ENCODE measurements at regions not wholly inside any gene's neighbourhood (a gene's known extent, or its start where the extent isn't known, plus 50 kb on each side); places are given as distances from the start of the nearest gene placed in this dataset.
A peak's percentile ranks its signal among the peaks of the same experiment; 100 is the strongest.
"Not testable (repeated sequence)": the region's sequence is repeated elsewhere in the genome, so short reads cannot be mapped to it uniquely, and the experiment has no call there.

DNA sequence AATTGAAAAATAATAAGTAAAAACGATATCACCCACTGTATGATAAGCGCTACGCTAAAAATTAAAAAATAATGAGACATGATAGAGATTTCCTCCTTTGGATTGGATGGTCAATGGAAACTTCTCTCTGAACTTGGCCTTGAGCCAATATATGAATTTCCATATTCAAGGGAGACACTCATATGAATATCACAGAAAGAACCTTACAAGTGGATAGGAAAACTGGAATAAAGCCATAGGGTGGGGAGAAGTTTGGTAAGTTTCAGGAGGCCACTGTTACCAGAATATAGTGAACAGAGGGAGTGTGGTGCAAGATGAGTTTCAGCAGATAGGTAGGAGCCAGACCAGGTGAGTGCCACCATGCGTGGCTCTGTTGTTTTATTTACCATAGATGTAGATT, 147.2 kb downstream of the SEM1 start:
- DNase-seq (ENCODE audit: low read depth), result no peak

DNA sequence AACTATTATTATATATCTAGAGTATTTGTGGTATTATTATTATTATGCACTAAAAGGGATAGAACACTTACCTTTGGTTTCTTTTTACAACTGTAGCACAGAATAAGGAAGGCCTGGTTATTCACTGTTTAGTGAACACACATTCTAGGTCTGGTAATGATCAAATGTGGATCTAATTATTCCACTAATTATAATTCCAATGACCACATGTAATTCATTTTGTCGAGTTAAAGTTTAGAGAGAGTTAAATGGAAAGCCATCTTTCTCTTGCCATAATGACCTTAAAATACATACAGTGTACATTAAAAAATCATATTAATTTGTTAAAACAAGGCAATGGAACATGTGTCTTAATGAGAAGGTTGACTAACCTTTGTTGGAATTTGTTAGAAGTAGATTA, 147.8 kb downstream of the SEM1 start:
- DNase-seq (ENCODE audit: low read depth), result no peak

DNA sequence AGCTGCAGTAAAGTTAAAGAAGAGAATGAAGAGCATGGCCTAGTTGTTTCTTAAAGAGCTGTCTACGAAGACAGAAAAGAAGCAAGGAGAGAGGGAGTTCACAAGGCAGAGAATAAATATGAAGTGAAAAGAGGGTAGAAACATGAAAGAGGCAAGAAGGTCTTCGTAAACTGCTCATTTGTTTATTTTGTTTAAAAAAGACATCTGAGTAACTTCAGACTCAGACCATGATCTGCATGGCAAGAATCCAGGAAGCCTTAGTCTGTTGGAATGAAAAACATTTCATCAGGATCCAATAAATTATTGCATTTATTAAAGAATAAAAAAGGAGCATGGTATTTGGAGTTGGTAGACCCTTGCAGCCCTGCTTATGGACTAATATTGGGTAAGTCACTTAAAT, 151.1 kb downstream of the SEM1 start:
- no peak for DNase-seq (ENCODE audit: low read depth)

DNA sequence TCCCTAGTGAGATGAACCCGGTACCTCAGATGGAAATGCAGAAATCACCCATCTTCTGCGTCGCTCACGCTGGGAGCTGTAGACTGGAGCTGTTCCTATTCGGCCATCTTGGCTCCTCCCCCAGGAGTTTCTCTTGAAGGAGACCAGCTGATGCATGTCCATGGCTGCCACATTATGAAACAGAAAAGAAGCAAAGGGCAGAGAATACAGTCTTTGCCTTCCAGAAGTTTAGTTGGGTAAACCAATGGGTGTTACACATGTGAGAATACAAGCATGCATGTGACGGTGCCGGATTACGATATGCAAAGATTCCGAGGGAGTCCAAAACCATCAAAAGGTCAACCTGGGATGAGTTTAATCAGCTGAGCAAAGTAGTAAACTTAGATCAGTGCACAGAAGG, 151.6 kb downstream of the SEM1 start:
- DNase-seq (ENCODE audit: low read depth), result no peak

DNA sequence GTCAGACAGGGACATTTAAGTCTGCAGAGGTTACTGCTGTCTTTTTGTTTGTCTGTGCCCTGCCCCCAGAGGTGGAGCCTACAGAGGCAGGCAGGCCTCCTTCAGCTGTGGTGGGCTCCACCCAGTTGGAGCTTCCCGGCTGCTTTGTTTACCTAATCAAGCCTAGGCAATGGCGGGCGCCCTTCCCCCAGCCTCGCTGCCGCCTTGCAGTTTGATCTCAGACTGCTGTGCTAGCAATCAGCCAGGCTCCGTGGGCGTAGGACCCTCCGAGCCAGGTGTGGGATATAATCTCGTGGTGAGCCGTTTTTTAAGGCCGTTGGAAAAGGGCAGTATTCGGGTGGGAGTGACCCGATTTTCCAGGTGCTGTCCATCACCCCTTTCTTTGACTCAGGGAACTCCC, 152.0 kb downstream of the SEM1 start:
- DNase-seq (ENCODE audit: low read depth), result not testable (repeated sequence)

DNA sequence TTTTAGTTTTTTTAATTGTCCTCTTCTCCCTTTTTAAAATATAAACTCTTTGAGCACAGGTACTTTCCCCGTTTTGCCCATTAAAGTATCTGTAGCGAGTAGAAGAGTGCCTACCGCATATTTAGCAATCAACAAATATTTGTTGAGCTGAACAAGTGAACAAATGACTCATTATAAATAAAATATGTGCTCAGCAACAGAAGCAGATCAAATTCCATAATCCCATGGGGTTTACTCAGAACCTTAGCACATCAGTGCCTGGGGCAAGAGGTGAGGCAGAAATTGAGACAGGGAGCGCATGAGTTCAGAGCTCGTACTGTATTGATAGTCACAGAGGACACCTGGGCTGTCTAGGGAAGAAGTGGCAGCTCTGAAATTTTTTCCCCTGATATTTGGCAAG, 161.0 kb downstream of the SEM1 start:
- no peak for DNase-seq (ENCODE audit: low read depth)

DNA sequence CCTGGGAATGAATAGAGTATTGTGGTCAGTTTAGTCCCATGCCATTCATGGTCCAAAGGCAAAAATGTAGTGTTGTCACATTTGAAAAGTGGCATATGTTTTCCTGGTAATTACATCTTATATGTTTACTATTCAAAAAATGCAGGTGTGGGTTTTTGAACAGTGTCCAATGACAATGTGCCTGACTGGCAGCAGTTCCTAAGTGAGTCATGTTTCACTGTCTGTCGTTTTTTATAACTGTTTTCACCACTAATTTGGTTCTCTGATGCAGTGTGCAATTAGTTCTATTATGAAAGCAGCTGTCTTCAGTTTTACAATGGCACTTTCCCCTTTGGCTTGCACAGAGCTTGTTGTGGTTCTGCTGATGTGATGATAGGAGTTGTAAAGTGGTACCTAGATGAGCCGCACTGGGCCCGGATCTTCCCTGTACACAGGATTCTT, 162.3 kb downstream of the SEM1 start:
- DNase-seq (ENCODE audit: low read depth), result no peak

DNA sequence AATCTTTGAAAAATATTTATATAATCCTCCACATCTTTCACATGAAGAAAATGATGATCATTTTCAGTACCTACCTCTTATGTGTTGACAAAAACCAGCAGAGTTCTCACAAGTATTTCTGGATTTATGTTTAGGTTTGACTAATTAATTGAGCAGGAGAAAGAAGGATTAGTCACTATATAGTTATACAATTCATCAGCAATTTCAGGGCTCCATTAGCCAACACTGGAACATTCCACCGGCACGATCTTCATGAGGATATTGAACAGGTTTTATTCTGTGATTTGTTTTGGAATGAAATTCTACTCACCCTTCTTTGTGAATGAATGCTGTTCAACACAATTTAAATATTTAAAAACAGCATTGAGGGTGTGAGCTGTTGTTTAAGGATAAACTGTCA, 163.2 kb downstream of the SEM1 start:
- no peak for DNase-seq (ENCODE audit: low read depth)

DNA sequence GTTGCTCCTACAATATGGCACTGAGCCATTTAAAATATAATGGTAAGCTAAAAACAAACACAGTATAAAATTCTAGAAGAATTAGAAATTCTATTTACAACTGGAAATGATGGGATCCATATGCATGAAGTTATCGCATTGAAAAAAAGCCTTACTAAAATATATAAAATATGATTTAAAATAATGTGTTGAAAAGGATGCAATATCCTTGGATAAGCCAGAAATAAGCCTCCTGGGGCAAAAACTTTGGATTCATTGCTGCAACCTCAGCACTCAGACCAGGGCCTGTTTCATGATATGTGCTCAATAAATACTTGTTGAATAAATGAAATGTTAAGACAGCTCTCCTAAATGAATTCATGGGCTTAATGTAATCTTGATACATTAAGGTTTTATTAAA, 170.2 kb downstream of the SEM1 start:
- DNase-seq (ENCODE audit: low read depth), result no peak

DNA sequence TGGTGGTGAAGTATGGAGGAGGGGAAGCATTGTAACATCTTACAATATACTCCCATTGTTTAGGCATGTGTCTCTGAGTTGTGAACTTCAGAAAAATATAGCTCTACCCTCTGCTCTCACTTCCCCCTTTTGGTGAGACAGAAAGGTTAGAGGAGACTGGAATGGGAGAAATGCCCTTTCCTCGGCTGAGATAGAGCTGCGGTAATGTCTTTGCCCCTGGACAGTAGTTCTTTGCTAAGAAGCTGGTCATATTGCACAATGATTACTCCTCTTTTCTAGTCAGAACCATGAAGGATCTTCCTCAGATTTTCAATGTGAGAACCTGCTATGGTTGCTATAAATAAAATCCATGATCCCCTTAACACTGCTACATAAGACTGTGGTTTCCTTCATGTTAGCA, 171.0 kb downstream of the SEM1 start:
- DNase-seq (ENCODE audit: low read depth), result no peak

DNA sequence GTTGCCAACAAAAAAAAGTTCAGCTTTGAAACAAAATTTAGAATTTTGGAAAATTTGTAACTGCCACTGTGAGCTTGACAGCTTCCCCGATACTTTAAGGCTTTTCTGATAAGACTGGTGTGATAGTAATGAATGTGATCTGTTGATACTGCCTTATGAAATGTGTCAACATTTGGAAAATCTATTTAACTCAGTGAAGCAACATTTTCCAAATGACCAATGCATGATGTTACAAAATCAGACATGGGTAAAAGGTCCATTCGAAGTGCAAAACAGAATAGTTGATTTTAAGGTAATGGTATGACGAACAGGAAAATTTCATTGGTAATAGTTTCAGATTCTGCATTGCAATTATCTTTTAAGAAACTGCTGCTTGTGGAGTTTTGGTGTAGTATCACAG, 175.4 kb downstream of the SEM1 start:
- no peak for DNase-seq (ENCODE audit: low read depth)

DNA sequence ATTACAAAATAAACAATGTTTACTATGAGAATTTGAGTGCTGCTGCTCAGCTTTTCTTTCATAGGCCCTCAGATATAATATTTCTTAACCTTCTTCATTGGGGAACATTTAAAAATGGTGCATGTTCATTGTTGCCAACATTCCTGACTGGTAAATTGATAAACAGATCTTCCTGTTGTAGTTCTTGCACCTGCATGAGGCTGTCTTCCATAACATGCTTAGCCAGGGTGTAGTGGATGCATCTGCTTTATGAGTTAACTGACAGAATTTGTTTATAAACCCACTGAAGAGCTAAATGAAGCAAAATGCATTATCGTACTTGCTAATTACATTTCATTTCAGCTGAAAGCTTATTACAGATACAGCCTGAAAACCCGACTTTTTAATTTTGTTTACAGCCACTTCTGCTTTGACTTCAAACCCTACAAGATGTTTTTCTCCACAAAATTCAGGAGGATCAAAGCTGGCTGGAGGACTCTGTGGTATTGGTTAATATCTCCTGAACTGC, 177.2 kb downstream of the SEM1 start:
- DNase-seq (ENCODE audit: low read depth), result no peak

DNA sequence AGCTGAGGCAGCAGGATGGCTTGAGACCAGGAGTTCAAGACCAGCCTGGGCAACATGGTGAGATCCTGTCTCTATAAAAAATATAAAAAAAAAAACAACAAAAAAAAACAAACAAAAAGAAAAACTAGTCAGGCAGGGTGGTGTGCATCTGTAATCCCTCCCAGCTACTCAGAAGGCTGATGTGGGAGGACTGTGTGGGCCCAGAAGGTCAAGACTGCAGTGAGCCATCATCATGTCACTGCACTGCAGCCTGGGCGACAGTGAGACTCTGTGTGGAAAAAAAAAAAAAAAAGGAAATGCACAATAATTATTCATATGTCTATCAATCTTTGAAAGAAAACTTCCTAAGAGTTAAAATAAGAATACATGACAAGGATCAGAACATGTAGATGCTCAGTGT, 178.3 kb downstream of the SEM1 start:
- DNase-seq (ENCODE audit: low read depth), result no peak

DNA sequence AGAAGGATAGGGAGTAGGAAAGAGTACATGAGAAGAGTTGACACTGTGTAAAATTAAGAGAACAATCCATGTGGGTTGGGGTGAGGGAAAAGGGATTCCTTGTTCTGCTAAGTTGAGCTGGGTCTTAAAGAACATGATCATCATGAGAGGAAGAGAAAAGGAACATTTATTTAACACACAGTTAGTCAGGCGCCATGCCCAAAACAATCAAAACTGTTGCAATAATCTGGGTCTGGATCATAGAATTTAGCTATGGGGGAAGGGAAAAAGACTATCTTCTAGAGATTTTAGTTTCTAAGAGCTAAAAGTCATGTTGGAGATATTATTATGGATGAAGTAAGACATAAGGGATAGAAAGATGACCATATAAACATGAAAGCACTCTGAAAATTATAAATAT, 178.9 kb downstream of the SEM1 start:
- no peak for DNase-seq (ENCODE audit: low read depth)

DNA sequence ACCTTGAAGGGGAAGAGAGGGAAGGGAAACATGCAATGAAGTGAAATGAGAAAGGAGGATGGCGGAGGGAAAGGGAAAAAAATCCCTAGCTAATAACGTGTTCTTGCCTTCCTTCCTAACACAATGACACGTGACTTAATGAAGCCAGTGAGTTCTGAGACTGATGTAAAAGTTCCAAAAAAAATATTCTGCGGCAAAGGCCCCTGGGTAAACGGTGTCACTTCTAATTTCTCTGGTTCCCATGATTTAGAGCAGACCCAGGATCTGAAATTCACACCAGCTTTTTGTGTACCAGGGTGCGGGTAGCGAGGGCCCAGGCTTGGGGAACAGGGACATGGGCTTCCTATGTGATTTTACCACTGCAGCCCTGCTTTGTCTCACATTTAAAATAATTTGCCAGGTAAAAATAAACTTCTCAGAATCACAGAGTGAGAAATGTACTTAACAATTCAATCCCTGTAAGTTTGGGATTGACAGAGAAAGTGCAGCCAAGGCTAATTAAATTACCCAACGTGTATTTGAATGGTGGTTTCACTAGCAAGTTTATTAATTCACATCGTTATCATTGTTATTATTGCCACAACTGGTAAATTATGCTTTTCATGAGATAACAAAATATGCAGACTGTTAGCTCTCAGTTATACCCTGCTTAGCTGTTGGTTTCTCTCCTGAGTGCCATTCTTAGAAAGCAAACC, 182.4 kb downstream of the SEM1 start:
- DNase-seq (ENCODE audit: low read depth), result no peak

DNA sequence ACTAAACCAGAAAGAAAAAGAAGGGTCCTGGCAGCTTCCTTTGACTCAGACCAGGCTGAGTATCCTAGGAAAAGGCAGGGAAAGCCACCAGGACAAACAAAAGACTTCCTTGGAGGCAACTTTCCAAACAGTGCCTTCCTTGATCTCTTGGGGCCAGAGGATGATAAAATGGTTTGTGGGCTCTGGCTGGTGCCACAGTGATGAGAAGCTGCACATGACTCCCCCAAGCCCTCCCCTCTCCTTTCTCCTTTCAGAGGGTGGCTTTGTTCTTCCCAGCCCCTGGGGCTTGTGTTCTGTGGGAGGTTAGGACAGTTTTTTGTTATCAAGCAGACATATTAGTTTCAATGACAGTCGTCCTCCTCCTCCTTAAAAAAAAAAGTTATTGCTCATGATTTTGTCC, 183.2 kb downstream of the SEM1 start:
- no peak for DNase-seq (ENCODE audit: low read depth)

DNA sequence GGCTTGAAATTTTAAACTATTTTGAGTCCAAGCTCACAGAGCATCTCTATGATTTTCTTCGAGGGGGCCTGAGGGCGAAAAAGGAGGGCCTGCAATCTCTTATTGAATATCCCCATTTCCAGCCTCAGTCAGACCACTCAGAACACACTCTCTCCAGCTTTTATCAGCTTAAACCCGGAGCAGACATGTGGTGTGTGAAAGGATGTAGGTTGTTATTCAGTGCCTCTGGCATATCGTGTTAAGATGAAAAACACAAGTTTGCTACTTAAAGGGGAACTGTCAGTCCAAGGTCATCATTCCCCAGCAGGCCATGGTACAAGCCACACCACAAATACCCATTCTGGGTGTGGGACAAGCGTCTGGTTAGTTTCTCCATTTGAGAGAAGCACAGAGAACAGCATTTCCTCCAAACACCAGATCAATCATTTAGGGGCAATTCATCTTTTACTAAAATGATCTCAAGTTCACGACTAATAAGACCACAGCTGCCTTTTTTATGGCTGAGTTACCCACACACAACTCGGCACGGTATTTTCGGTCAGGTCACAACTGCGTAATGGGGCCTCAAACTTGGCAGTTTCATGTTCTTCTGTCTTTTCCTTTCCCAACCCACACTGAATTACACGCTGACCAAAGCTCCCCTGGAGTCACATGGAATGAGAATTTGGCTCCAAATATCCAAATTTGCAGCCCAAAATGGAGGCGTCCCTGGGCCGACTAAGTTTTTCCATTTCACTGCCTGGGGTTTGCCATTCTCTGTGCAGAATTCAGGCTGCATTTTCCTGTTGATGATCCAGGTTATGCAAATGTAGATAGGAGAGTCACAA, 188.4 kb downstream of the SEM1 start:
- peak; percentile 0 for DNase-seq (ENCODE audit: low read depth)

DNA sequence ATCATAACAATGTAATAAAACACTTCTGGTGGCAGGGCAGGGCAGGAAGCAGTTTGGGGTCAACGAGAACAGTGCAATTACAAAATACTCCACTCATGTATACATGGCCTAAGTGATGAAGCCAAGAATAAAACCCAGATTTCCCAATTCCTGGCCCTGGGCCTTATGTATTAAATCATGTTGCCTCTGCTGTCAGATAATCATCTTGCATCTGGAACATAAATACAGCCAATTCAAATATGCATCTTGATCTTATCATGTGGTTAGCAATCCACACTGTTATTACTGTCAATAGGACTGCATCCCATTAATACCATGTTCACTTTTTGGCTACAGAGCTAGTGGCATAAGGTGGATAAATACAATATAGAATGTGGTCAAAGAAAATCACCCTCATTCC, 186.5 kb upstream of the SLC25A13 start:
- no peak for DNase-seq (ENCODE audit: low read depth)

DNA sequence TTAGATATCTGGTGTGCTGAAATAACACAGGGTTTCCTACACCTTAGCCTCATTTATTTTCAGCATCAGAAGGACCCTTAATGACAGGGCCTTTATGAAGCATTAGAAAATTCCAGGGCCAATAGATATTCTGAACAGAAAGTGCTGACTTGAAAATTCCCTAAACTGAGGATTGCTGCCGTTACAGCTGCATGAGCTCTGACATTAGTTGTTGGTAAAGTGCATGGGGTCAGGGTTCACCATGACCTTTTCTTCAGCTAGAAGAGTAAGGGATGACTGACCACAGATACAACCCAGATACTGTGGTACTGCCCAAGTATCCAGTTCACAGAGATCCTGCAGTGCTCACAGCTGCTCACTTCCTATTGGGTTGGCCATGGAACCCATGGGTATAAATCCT, 181.7 kb upstream of the SLC25A13 start:
- no peak for DNase-seq (ENCODE audit: low read depth)

DNA sequence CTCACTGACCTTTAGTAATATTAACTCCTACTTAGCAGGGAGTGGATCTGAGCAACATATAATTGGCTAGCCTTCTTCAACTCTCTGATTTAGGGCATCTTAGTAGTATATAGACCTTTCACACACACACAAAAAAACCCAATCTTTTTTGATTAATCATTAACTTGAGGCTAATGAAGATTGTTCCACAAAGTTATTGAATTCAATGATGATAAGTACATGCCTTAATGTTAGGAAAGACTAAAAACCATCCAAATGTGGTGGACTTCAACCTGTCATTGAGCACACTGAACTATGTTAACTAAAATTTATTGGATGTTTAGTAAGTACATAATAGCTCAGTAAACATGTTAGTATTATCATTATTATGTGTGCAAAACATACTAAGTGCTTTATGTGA, 179.4 kb upstream of the SLC25A13 start:
- DNase-seq (ENCODE audit: low read depth), result no peak

DNA sequence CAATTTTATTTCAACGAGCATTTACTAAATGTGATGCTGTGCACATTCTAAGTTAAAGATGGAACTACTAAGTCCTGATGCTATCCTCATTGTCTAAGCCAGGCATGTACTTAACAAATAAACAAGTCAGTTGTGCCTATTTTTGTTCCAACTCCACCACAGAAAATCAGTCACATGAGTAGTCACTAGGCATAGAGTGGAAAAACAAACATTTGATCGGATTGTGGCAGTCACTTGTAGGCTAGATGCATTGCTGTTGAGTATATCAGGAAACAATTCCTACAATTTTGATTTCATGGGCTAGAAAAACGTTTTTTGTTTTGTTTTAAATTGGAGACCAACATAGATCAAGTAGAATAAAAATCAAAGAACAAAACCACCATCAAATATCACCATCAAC, 177.6 kb upstream of the SLC25A13 start:
- DNase-seq (ENCODE audit: low read depth), result no peak

DNA sequence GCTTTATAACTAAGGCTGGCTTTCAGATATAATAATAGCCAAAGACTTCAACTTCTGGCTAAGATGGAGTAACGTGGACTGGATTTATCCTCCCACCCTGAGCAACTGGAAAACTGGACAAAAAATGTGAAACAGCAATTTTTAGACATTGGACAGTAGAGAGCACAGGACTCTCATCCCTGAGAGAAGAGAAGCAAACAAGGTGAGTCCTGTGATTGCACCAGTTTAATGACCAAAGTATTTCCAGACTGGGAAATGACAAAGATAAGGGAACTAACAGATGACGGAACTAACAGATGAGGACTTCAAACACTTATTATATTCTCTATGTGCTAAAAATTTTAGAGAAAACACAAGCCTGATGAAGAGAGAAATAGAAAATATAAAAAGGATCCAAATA, 175.7 kb upstream of the SLC25A13 start:
- no peak for DNase-seq (ENCODE audit: low read depth)

DNA sequence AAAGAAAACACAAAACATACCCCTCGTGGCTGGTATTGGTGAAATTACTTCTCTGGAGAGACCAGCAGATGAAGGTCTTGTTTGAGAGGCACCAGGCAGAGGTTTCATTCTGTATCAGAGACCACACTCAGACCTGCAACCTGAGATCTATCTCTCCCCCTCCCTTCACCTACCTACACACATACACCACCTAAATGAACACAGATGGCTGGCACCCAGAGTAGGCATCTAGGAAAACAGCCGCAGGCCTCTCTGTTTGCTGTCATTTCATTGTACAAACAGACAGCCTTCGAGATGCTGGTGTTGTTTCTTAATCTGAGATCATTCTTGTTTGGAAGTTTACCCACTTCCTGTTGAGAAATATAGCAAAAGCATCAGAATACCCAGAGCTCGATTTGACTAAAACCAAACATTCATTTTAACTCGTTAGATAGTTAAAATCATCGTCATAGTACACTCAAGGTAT, 173.9 kb upstream of the SLC25A13 start:
- DNase-seq (ENCODE audit: low read depth), result no peak
